ENCODE measurements at regions not wholly inside any gene's neighbourhood (a gene's known extent, or its start where the extent isn't known, plus 50 kb on each side); places are given as distances from the start of the nearest gene placed in this dataset.

DNA sequence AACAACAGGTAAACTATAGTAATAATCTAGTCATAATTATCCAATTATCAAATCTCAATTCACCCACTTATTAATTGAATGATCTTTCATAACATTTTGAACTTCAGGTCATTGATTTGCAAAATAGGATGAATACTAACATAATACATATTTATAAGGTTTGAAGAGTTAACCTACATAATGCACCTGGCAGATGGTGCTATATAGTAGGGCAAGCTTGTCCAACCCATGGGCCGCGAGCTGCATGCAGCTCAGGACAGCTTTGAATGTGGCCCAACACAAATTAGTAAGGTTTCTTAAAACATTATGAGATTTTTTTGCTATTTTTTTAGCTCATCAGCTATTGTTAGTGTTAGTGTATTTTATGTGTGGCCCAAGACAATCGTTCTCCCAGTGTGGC is 815.8 kb upstream of the ID2 start:
- ChIA-PET CTCF (no interaction called here), POLR2A (ENCODE audit: low non-redundant PET) (no interaction called here)
- TF ChIP-seq, protein P1, sequence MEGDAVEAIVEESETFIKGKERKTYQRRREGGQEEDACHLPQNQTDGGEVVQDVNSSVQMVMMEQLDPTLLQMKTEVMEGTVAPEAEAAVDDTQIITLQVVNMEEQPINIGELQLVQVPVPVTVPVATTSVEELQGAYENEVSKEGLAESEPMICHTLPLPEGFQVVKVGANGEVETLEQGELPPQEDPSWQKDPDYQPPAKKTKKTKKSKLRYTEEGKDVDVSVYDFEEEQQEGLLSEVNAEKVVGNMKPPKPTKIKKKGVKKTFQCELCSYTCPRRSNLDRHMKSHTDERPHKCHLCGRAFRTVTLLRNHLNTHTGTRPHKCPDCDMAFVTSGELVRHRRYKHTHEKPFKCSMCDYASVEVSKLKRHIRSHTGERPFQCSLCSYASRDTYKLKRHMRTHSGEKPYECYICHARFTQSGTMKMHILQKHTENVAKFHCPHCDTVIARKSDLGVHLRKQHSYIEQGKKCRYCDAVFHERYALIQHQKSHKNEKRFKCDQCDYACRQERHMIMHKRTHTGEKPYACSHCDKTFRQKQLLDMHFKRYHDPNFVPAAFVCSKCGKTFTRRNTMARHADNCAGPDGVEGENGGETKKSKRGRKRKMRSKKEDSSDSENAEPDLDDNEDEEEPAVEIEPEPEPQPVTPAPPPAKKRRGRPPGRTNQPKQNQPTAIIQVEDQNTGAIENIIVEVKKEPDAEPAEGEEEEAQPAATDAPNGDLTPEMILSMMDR (conservative IDR thresholded peaks at IDR 0.05; ENCODE audit: low read depth, low read length), result no peak
- no peak for TF ChIP-seq EZH2 (IDR thresholded peaks at IDR 0.05; ENCODE audit: borderline replicate concordance, low read depth, low read length, poor library complexity, severe bottlenecking)
- Histone ChIP-seq H3K27ac (ENCODE audit: low read depth, low read length, poor library complexity, severe bottlenecking) (no peak overlapping the region), H3K4me3 (ENCODE audit: low read depth, low read length, poor library complexity, severe bottlenecking) (no peak overlapping the region), H3K36me3 (ENCODE audit: insufficient read depth, low read length, poor library complexity, severe bottlenecking) (no peaks in the 10 kb centered on the region), H3K27me3 (replicated peaks; ENCODE audit: insufficient read depth, low read depth, low read length, poor library complexity) (no peaks in the 10 kb centered on the region), H3K9me3 (ENCODE audit: low read depth, low read length, poor library complexity, severe bottlenecking) (no peaks in the 10 kb centered on the region), H3K4me1 (ENCODE audit: insufficient read depth, low read length, poor library complexity, severe bottlenecking) (no peaks in the 10 kb centered on the region)
- intact Hi-C loops (cut with micrococcal nuclease; ENCODE audit: unreplicated experiment), result no loop called here
- DNase-seq (ENCODE audit: low spot score), result no peak
- BruUV-seq (replicated peaks), result no TSS peak

DNA sequence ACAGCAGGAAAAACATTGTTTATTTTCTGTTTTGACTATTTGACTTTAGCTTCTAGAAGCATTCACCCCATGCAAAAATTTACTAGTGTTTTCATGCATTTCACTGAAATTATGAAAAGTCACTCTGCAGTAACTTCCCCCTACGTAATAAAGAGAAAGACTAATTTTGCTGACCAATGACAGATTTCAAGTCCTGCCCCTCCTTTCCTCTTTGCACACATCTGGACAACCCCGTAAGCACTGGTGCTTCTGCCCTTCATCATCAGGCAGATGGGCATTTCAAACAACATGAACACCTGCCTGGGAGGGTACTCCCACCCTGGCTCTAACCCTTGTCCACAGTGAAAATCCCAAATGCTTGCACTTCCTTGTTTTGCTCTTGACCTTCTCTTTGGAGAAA is 815.0 kb upstream of the ID2 start:
- ChIA-PET CTCF (no interaction called here), POLR2A (ENCODE audit: low non-redundant PET) (no interaction called here)
- Histone ChIP-seq H3K9me3 (ENCODE audit: low read depth, low read length, poor library complexity, severe bottlenecking) (no peaks in the 10 kb centered on the region), H3K36me3 (ENCODE audit: insufficient read depth, low read length, poor library complexity, severe bottlenecking) (no peaks in the 10 kb centered on the region), H3K27ac (ENCODE audit: low read depth, low read length, poor library complexity, severe bottlenecking) (no peak overlapping the region), H3K4me1 (ENCODE audit: insufficient read depth, low read length, poor library complexity, severe bottlenecking) (no peaks in the 10 kb centered on the region), H3K27me3 (replicated peaks; ENCODE audit: insufficient read depth, low read depth, low read length, poor library complexity) (no peaks in the 10 kb centered on the region), H3K4me3 (ENCODE audit: low read depth, low read length, poor library complexity, severe bottlenecking) (no peak overlapping the region)
- DNase-seq (ENCODE audit: low spot score), result no peak
- no TSS peak for BruUV-seq (replicated peaks)
- TF ChIP-seq, protein P1 (conservative IDR thresholded peaks at IDR 0.05; ENCODE audit: low read depth, low read length), result no peak
- TF ChIP-seq EZH2 (IDR thresholded peaks at IDR 0.05; ENCODE audit: borderline replicate concordance, low read depth, low read length, poor library complexity, severe bottlenecking), result no peak
- intact Hi-C loops (cut with micrococcal nuclease; ENCODE audit: unreplicated experiment), result no loop called here

DNA sequence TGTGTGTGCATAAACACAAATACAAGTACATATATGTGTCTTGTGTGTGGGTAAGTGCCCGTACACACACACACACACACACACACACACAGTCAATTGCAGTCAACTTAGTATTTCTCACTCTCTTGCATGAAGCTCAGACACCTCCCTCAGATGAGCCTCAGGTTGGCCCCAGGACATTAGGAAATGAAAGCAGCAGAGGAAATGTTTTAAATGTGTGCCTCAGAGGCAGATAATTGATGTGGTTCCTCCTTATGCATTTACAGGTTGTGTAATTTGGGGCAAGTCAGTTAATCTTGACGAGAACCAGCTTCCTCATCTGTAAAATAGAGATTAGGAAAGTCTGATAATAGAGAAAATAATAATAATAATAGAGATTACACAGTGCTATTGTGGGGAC is 814.0 kb upstream of the ID2 start:
- no peak overlapping the region for H3K27ac ChIP-seq (ENCODE audit: low read depth, low read length, poor library complexity, severe bottlenecking)
- no peak for DNase-seq (ENCODE audit: low spot score)
- no peaks in the 10 kb centered on the region for H3K36me3 ChIP-seq (ENCODE audit: insufficient read depth, low read length, poor library complexity, severe bottlenecking)
- no TSS peak for BruUV-seq (replicated peaks)
- no peaks in the 10 kb centered on the region for H3K4me1 ChIP-seq (ENCODE audit: insufficient read depth, low read length, poor library complexity, severe bottlenecking)
- H3K4me3 ChIP-seq (ENCODE audit: low read depth, low read length, poor library complexity, severe bottlenecking), result no peak overlapping the region
- ChIA-PET CTCF (no interaction called here), POLR2A (ENCODE audit: low non-redundant PET) (no interaction called here)
- TF ChIP-seq EZH2 (IDR thresholded peaks at IDR 0.05; ENCODE audit: borderline replicate concordance, low read depth, low read length, poor library complexity, severe bottlenecking), result no peak
- TF ChIP-seq, protein P1 (conservative IDR thresholded peaks at IDR 0.05; ENCODE audit: low read depth, low read length), result no peak
- H3K9me3 ChIP-seq (ENCODE audit: low read depth, low read length, poor library complexity, severe bottlenecking), result no peaks in the 10 kb centered on the region
- intact Hi-C loops (cut with micrococcal nuclease; ENCODE audit: unreplicated experiment), result no loop called here
- H3K27me3 ChIP-seq (replicated peaks; ENCODE audit: insufficient read depth, low read depth, low read length, poor library complexity), result no peaks in the 10 kb centered on the region
